HG02938 (cell line): ENCODE measurements at regions not wholly inside any gene's neighbourhood (a gene's known extent, or its start where the extent isn't known, plus 50 kb on each side); places are given as distances from the start of the nearest gene placed in this dataset.

Experiments used
- ATAC-seq: cut with Tn5 transposase; IDR thresholded peaks from one replicate; pipeline ENCODE4 v1.9.1; 2021; ENCODE audit warnings: mild to moderate bottlenecking, moderate library complexity; ENCODE audit not compliant: unreplicated experiment

GRCh38 chr4:136581119-136581518 is 951.2 kb downstream of the PCDH18 start:
- ATAC-seq = no peak

GRCh38 chr4:136575146-136575545 is 957.1 kb downstream of the PCDH18 start:
- no peak for ATAC-seq

- no peak for ATAC-seq
Observed at GRCh38 chr4:136573460-136573859, 958.8 kb downstream of the PCDH18 start.

- ATAC-seq = no peak
Observed at GRCh38 chr4:136571315-136571714, 961.0 kb downstream of the PCDH18 start.

GRCh38 chr4:136562834-136563233 is 969.5 kb downstream of the PCDH18 start:
- ATAC-seq = no peak

- ATAC-seq = no peak
Observed at GRCh38 chr4:136558940-136559494, 973.3 kb downstream of the PCDH18 start.

- no peak for ATAC-seq
Observed at GRCh38 chr4:136557396-136557795, 974.9 kb downstream of the PCDH18 start.

GRCh38 chr4:136554033-136554432 is 978.3 kb downstream of the PCDH18 start:
- no peak for ATAC-seq

- no peak for ATAC-seq
Observed at GRCh38 chr4:136551753-136552152, 980.5 kb downstream of the PCDH18 start.

GRCh38 chr4:136540747-136541146 is 991.5 kb downstream of the PCDH18 start:
- no peak for ATAC-seq

- no peak for ATAC-seq
Observed at GRCh38 chr4:136528131-136528530, 1004.2 kb downstream of the PCDH18 start.

- ATAC-seq = no peak
Observed at GRCh38 chr4:136526517-136526916, 1005.8 kb downstream of the PCDH18 start.

- no peak for ATAC-seq
Observed at GRCh38 chr4:136524039-136524438, 1008.3 kb downstream of the PCDH18 start.

- ATAC-seq = no peak
Observed at GRCh38 chr4:136516371-136516770, 1015.9 kb downstream of the PCDH18 start.

GRCh38 chr4:136505020-136505419 is 1027.3 kb downstream of the PCDH18 start:
- no peak for ATAC-seq

- no peak for ATAC-seq
Observed at GRCh38 chr4:136495851-136496250, 1036.4 kb downstream of the PCDH18 start.

GRCh38 chr4:136495076-136495475 is 1037.2 kb downstream of the PCDH18 start:
- ATAC-seq = no peak

GRCh38 chr4:136489101-136489500 is 1043.2 kb downstream of the PCDH18 start:
- ATAC-seq = no peak

- ATAC-seq = no peak
Observed at GRCh38 chr4:136484996-136485395, 1047.3 kb downstream of the PCDH18 start.

GRCh38 chr4:136476753-136477152 is 1055.5 kb downstream of the PCDH18 start:
- ATAC-seq = no peak

- no peak for ATAC-seq
Observed at GRCh38 chr4:136471051-136471450, 1061.2 kb downstream of the PCDH18 start.

- ATAC-seq = no peak
Observed at GRCh38 chr4:136465691-136466090, 1066.6 kb downstream of the PCDH18 start.

GRCh38 chr4:136463941-136464340 is 1068.4 kb downstream of the PCDH18 start:
- no peak for ATAC-seq
